ENCODE measurements at regions not wholly inside any gene's neighbourhood (a gene's known extent, or its start where the extent isn't known, plus 50 kb on each side); places are given as distances from the start of the nearest gene placed in this dataset.
A peak's percentile ranks its signal among the peaks of the same experiment; 100 is the strongest.

DNA sequence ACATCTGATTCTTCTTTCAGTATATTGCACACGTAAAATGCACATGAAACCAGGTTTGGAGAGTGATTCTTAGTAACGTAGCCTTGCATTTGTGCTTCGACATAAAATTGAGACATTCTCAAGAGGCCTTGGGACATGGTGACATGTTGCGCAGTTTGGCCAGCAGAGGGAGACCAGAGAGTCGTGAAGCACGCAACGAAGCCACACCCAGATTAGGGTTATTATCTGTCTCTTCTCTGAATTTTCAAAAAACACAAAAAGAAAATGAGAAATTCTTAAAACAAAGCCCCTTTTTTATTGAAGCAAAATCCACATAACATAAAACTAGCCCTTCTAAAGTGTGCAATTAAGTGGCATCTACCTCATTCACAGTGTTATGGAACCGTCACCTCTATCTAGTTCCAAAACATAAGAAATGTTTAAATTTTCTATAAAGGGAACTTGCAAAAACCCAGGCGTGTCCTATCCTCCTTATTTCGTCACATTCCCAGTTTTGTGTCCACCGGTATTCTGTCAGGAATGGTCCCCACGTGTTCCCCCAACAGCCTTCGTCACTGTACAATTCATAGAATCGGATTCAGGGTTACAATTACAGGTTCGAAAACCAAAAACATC is 108.8 kb upstream of the ATF7IP start:
- DNase-seq (ENCODE audit: low read depth) = peak; percentile 49

- DNase-seq (ENCODE audit: low read depth) = no peak
Measured at GRCh38 chr12:14257303-14257733, 108.2 kb upstream of the ATF7IP start.

DNA sequence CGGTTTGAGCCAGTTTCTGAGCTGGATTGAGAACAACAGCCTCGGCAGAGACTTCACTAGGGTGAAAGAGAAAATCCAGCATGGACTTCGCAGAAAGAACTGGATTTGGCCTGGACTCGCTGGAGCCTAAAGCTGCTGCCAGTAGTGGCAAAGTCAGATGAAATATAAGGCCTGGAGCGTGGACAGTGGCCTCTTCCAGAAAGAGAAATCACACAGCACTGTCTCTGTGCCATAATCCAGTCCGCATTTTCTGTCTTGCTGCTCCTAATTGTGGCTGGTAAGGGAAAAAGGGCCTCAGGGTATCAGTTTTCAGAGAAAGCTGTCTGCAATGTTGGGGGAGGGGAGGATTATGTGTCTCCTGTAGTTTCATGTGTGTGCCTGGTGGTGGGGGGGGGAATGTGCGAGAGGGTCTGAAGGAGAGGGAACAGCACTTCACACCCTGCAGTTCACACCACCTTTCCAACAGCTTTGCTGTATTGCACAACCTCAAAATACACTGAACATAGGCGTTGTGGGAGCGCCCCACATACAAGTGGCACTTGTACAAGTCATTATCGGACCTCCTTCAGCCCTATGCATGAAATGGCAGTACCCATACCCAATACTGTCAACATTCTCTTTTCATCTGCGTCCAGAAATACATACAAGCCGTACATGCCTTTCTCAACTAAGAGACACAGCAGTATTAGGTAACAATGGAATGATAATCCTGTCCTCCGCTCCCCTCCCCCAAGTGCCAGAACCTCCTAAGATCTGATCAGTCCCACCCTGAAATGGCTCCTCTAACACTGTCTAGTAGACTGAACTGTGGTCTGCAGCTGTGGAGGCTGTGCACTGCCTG is 107.5 kb upstream of the ATF7IP start:
- DNase-seq (ENCODE audit: low read depth) = peak; percentile 77

DNA sequence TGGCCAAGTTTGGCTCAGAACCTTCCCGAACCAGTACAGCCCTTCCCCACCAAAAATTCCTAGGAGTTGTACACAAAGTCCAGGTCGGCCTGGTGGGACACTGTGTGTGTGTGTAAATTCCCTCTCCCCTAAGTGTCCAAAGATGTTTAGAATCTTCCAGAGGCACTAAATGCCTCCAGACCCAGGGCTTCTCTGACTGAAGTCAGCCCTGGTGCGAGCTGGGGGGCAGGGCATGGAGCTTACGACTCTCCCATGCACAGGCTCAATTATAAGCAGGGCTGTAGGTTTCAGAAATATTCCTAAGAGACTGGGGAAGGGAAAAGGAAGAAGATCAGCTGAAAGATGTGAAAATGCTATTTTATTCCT is 106.9 kb upstream of the ATF7IP start:
- DNase-seq (ENCODE audit: low read depth) = no peak

GRCh38 chr12:14259481-14260010 is 105.9 kb upstream of the ATF7IP start:
- no peak for DNase-seq (ENCODE audit: low read depth)

- no peak for DNase-seq (ENCODE audit: low read depth)
Measured at GRCh38 chr12:14260011-14260993, 105.2 kb upstream of the ATF7IP start.

DNA sequence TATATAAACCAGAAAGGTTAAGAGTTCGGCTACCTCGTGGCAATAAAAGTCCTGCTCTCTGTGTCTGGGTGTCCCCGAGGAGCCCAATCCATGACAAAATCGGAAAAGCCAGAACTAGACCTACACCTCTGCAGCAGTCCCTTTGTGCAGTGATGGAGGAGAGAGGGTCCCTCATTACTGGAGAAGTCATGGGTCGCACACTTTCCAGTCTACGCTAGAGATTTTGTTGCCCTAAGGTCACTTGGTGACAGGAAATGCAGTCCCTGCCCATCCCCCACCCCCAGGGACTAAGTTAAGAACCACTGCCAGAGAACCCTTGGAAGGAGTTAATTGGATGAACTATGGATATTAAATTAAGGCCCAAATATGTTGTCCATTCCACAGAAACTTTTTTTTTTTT is 104.4 kb upstream of the ATF7IP start:
- no peak for DNase-seq (ENCODE audit: low read depth)

- DNase-seq (ENCODE audit: low read depth) = no peak
Measured at GRCh38 chr12:14261861-14262260, 103.6 kb upstream of the ATF7IP start.

GRCh38 chr12:14262771-14263511 is 102.5 kb upstream of the ATF7IP start:
- no peak for DNase-seq (ENCODE audit: low read depth)

- no peak for DNase-seq (ENCODE audit: low read depth)
Measured at GRCh38 chr12:14263742-14264141, 101.7 kb upstream of the ATF7IP start.

- DNase-seq (ENCODE audit: low read depth) = no peak
Measured at GRCh38 chr12:14264316-14264715, 101.2 kb upstream of the ATF7IP start.

GRCh38 chr12:14264778-14265177 is 100.7 kb upstream of the ATF7IP start:
- no peak for DNase-seq (ENCODE audit: low read depth)

- DNase-seq (ENCODE audit: low read depth) = no peak
Measured at GRCh38 chr12:14268120-14268515, 97.4 kb upstream of the ATF7IP start.

- no peak for DNase-seq (ENCODE audit: low read depth)
Measured at GRCh38 chr12:14270392-14270791, 95.1 kb upstream of the ATF7IP start.

DNA sequence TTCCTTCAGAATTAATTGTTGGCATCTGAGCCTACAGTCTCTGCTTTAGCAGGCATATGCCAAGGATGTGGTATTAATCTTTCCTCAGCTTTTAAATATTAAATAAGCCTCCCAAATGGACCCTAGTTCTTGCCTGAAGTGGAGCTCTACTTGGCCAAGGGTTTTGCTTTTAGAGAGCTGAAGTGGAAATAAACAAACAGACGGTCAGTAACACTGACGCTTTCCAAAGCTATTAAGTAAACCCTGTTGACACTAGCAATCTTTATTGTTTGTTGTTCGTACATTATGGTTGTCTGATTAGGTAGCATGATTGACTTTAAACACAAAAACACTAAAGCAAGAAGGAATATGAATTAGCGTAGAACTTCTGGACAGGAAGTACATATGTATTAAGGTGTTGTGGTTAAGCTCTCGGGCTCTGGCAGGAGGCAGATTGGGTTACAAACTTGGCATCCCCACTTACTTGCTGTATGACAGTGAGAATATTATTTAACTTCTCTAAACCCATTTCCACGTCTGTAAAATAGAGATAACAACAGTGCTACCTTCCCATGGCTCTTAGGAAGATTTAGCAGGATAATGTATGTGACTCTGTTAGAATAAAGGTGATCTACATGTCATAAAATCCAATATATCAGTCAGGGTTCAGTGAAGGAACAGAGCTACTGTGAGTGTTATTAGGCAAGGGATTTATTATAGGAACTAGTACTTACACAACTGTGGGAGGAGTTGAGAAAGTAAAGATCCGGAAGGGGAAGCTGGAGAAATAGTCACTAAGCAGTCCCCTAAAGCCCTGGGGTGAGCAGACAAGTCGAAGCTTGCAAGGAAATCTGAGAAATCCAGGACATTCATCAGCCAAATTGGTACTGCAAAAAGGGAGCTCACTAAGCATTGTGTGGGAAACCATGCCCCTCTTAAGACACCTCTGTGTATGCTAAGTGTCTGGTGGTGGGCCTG is 92.2 kb upstream of the ATF7IP start:
- DNase-seq (ENCODE audit: low read depth) = no peak

GRCh38 chr12:14273913-14274311 is 91.6 kb upstream of the ATF7IP start:
- no peak for DNase-seq (ENCODE audit: low read depth)

DNA sequence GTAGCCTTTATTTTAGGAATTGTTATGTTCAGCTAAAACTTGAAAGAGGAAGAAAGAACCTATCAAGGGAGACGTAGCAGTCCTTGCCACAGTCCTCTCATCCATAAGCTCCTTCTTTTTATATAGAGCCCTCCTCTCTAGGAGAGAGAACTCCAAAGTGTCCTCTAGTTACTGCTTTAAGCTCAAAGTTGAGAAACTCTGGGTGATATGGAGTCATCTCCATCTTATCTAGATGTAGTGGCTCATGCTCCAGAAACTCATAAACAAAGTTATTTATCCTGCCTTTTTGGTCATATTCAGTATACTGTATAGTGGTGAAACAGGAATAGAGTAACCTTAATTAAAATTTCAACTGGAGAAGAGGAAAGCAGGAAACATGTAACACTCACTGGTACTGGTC is 90.4 kb upstream of the ATF7IP start:
- DNase-seq (ENCODE audit: low read depth) = no peak

DNA sequence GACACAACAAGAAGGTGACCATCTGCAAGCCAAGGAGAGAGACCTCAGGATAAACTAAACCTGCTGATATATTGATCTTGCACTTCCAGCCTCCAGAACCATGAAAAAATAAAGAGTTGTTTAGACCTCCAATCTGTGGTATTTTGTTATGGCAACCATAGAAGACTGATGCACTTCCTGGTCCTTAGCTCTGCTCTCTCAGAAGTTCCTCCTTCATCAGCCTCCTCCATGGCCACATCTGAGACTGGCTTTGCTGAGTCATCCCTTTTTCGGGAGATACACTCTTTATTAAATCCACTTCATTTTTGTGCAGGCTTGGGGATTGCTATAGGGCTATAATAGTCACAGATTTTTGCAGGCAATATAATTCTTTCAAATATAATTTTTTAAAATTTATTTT is 89.6 kb upstream of the ATF7IP start:
- DNase-seq (ENCODE audit: low read depth) = no peak

DNA sequence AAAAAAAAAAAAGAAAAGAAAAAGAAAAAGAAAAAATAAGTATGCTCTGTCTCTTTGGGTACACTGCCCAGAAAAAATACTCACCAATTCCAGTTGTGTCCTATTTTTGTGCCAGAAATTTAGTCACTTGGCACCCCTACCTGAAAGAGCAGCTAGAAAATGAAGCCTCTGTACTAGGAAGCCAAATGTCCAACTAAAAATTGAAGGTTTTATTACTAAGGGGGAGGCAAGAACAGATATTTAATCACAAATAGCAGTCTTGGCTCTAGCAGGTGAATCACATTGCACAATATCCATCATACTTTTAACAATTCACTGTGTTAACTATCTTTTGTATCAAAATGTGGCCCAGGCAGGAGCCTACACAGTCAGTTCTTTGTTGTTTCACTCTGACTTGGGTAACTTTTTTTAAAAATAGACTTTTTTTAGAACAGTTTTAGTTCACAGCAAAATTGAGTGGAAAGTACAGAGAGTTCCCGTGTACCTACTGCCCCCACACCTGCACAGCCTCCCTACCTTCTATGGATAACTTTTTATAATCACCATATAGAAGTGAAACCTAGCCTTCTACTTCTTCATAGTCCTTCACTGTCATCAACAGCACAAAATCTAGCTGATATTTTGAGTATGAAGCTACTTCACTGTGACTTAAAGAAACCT is 87.1 kb upstream of the ATF7IP start:
- DNase-seq (ENCODE audit: low read depth) = no peak

- DNase-seq (ENCODE audit: low read depth) = no peak
Measured at GRCh38 chr12:14279845-14280244, 85.6 kb upstream of the ATF7IP start.

Data from stimulated activated CD8-positive, alpha-beta memory T cell treated with anti-CD3 and anti-CD28 coated beads, Interleukin-4, amount 100 ng/mL, for 24 hours (primary cell).